GM19397 (cell line): ENCODE measurements at regions not wholly inside any gene's neighbourhood (a gene's known extent, or its start where the extent isn't known, plus 50 kb on each side); places are given as distances from the start of the nearest gene placed in this dataset.

Experiments used
- ATAC-seq: cut with Tn5 transposase; IDR thresholded peaks from one replicate; pipeline ENCODE4 v1.9.1; 2021; ENCODE audit warnings: mild to moderate bottlenecking, moderate library complexity; ENCODE audit not compliant: unreplicated experiment

DNA sequence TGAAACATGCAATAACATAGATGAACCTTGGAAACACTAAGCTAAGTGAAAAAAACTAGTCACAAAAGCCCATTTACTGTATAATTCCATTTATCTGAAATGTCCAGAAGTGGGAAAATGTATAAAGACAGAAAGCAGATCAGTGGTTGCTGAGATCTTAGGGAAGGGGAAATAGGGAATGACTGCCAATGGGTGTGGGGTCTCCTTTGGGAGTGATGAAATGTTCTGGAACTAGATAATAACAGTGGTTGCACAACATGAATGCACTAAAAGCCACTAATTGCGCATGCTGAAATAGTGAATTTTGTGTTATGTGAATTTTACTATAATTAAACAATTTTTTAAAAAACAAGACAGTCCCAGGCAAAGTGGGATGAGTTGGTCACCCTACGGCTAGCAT lies 472.8 kb downstream of the CCDC171 start:
- ATAC-seq, result no peak

DNA sequence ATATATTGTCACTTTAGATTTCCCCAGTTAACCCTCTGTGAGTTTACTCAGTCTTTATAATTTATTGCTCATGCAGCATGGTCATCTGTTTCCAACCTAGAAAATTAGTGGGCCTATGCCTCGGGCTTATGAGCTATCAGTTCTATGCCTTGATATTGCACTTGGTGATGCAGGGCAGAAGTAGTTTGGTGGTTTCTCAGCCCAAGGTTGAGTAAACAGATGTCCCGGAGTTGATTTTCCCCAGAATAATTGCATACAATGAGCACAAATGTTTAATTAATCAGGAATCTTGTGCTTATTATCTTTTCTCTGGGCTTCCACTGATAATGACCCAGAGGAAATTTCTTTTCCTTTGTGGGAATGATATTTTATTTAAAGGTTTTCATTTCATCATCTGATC lies 474.0 kb downstream of the CCDC171 start:
- ATAC-seq, result no peak

DNA sequence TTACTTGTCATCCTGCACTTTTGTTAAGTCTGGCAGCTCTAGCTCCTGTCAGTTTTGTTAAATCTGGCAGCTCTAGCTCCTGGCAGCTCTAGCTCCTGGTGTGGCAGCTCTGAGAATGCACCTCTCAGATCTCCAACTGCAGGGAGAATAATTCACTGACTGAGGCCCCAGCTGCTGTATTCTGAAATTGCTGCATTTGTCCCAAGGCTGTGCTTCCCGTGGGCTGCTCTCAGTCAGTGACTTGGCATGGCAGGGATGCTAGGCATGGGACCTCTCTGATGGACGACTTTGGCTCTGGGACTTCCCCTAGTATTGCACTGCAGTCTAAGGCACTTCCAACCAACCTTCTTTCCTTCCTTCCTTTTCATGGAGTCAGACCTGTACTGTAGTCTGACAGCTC lies 475.7 kb downstream of the CCDC171 start:
- ATAC-seq, result no peak

DNA sequence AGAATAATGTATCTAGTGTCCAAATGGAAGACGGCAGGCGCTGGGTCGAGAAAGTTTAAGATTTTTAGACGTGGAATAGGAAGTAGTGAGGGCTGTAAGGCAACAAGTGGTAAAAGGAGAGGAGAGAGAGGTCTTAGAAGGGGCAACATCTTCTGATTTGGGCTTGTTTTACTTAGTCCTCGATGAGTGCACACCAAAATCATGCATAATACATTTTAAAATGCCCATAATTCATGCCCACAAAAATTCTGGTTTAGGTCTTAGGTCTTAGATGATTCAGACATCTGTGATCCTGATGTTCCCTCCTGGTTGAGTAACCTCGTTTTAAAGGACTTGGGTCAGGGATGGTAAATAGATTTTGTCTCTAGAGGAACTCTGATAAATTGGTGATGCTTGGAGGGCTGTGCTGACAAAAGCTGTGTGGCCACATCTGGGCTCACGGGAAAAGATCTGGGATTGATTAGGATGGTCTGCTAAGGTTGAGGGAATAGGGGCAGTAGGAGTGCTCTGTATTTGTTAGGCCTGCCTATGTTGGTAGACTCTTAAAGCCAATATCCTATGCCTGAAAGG lies 476.3 kb downstream of the CCDC171 start:
- no peak for ATAC-seq

DNA sequence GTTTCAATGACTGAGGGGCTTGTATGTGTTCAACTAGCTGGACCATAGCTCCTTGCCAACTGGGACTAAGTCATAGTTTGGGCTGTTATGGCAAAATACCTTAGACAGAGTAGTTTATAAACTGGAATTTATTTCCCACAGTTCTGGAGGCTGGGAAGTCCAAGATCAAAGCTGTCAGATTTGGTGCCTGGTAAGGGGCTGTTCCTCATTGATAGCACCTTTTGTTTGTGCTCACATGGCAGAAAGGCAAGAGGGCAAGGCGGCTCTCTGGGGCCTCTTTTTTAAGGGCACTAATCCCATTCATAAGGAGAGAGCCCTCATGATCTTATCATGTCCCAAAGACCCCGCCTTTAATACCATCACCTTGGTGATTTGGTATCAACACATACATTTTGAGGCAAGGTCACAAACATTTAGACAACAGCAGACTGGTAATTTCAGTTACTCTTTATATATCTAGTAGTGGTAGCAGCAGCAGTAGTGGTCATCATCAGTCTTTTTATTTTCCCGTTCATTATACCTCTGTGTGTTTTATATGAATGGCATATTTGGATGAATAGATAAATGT lies 477.0 kb downstream of the CCDC171 start:
- no peak for ATAC-seq

DNA sequence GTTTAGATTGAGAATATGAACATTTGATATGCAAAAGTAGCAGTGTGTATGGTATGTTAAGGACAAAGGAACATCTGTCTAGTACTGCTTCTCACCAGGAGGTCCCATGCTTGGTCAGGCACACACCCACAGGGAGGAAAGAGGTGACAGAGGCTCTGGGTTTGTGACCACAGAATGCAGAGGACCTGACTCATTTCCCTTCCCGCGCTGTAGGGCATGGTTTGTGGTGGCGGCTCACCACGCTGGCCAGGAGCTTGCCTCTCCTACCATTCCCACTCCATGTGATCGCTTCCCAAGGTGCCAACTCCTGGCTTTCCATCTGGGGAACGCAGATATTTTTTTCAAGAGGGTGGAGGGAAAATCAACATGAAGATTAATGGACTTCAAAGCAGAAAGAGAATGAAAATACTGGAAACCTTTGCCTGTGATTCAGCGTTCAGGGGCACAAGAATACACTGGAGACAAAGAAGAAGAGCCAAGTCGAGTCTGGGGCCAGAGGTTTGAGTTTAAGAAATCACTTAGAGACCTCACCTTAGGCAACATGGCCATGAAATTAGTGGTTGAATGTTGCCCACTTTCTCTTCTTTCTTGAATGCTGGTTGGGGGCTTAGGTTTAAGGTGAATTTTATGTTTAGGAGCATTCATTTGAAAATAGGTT lies 477.8 kb downstream of the CCDC171 start:
- peak; percentile 93 for ATAC-seq

DNA sequence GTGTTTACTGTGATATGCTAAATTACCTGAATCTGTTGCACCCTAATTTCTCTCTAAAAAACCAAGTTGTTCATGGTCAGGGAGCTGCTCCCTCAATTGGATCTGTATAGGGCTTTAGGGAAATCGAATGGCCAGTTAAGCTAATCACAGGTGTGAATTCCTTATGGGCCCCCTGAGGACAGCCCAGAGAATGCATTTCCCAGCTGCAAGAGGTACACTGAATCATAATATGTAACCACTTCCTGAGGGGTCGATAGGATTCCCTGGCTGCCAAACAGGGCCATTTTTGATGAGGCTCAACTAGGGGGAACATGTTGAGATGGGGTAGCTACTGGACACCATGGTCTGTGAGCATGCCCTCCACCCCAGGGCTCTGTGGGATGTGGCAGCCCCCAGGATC lies 478.6 kb downstream of the CCDC171 start:
- ATAC-seq, result no peak

DNA sequence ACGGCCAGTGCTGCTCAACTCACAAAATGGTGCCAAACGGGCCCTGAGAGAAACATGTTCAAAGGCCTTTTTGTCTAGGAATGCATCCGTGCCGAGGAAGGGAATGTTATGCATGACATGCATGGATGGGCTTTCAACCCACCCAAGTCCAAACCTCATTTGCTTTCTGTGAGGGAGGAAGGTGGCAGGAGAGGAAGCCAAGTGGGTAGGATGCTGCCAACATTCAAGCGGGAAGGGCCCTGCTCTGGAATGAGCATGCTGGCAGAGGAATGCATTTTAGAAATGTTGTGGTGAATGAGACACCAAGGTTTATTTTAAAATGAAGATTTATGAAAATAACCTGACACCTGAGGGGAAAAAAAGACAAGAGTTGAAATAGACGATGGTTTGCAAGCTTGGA lies 479.1 kb downstream of the CCDC171 start:
- ATAC-seq, result no peak

DNA sequence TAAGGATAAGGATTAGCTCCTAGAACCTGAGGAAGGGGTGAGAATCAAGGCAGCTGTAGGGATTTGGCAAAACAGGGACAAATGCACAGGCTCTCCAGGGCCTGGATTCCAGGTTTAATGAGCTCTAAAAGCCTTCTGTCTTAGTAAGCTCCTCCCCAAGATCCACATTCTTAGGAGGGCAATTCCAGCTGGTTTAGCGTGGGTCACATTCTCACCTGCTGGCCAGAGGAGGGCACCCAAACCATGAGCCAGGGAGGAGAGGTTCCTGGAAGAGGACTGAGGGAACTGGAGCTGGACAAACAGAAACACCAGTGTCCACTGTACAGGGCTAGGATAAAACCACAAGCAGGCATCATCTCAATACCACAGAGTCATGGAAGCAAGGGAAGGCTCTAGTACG lies 480.0 kb downstream of the CCDC171 start:
- no peak for ATAC-seq

DNA sequence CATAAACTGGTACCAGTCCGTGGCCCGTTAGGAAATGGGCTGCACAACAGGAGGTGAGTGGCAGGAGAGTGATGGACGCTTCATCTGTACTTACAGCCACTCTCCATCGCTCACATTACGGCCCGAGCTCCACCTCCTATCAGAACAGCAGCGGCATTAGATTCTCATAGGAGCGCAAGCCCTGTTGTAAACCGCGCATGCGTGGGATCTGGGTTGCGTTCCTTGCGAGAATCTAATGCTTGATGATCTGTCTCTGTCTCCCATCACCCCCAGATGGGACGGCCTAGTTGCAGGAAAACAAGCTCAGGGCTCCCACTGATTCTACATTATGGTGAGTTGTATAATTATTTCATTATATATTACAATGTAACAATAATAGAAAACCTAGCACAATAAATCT lies 480.4 kb downstream of the CCDC171 start:
- no peak for ATAC-seq

DNA sequence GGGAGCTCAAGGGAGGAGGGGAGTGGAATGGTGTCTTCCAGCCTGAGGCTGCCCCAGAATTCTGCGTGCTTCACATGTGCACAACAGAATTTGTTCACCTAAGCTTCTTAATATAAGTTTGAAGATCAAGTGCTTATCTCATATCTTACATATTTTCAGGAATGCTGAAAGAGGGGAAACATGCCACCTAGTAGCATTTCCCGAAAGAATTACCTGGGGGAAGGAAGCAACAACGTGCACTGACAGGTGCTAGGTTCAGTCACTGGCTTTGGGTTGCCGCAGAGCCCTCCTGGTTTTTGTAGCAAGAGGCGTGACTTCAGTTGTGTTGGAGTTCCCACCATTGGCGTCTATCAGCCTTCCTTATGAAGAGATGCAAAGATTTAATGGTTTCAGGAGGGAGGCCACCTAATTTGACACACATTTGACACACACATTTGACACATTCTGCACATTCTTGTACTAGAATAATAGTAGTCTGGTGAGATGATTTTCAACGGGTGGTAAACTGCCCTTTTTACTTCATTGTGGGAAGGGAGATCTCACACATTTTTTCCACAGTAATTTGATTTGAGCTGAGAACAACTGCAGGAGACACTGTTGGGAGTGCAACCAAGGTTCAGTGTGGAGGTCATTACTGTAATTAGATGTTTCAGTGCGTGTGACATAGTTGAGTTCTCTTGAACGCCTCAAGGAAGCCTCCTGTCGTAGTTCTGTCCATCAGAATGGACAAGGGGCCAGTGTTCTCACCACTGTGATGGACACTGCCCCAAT lies 481.3 kb downstream of the CCDC171 start:
- no peak for ATAC-seq

DNA sequence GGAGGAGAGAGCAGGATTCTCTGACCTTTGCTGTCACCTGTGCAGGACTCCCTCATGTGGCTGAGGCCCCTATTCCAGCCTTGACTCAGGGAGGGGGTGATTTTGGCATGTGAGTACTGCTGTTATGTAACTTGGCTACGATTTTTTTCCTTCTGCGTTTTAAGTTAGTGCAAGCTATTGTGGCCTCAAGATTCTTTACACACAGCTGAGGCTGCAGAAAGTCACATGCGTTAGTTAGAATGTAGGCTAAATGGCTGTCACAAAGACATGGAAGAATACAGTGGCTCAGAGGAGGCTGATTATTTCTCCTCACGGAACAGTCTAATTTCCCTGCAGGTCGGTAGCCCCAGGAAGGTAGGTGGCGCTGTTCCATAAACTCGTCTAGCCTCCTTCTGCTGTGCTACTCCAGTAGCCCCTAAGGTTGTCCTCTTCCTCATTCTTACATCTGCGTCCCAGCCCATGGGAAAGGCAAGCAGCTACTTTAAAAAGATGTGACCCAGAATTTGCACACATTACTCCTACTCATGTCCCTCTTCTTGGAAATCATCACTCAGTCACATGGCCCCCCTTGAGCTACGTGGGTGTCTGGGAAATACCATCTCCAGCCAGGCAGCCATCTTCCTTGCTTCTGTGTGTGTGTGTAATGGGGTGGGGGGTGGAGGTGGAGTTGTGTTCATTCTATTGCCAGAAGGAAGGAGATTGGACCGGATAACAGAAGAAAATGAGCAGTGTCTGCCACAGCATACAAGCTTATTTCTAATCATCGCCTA lies 486.6 kb downstream of the CCDC171 start:
- no peak for ATAC-seq

DNA sequence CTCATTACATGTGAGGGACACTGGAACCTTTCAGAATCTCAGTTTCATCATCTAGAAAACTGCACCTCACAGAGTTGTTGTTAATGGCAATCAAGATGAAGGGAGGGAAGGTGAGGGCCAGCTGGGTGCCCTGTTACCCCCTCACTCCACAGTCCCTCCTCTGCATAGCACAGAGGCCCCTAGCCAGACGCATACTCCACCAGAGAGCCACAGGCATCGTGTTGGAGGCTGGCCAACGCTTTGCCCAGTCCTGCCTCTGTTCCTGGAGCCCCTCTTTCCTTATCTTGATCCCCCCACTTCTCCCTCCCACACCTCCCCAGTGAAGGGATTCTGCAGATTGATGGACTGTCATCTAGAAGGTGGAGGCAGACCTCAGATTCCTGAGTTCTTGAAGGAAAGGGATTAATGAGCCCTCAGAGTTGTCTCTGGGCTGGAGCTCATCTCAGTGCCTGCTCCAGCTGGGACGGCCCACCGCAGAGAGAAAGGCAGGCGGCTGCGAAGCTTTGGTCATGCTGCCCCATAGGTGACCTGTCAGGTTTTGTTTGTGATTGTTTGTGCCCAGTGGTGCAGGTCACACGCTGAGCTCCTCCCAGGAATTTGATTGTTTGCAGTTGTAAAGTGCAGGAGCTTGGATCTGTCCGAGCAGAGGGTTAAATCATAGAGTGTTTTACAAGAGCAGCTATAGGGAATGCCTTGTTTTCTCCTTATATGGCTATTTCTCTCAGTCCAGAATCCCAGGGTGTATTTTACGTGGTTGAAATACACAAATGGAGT lies 487.3 kb downstream of the CCDC171 start:
- no peak for ATAC-seq

DNA sequence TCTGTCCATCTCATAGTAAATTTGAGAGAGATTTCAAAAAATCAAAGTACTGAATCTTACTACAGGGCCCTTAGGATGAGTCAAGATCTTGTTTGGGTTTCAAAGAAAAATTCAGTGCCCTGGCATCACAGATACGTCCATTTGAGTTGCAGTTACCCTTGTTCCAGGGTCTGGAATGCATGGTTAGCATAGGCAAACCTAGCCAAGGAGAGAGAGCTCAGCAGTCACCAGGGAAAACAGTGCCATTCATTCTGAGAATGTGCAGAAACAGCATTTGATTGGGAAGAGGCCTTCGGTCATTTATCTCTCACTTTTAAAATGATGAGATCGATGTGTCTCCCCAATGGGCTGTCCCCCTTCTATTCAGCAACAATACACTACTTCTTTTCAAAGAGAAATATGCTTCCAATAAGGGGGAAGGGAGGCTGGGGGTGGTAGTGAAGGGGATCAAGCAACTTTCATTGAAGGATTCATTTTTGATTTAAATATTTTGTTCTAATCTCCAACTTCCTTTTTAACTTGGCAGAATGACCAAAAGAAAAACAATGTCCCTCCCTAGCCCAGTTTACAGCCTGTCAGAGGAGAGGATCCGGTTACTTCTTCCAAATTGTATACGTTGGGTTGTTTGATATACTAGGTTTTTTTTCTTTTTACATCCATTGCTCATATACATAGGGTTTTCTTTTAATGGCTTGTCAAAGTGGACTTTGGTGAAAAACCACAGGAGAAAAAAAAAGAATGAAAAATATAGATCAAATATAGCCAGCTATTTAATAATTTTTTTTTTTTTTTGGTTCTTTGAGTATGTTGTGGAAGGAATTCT lies 491.1 kb downstream of the CCDC171 start:
- ATAC-seq, result no peak

DNA sequence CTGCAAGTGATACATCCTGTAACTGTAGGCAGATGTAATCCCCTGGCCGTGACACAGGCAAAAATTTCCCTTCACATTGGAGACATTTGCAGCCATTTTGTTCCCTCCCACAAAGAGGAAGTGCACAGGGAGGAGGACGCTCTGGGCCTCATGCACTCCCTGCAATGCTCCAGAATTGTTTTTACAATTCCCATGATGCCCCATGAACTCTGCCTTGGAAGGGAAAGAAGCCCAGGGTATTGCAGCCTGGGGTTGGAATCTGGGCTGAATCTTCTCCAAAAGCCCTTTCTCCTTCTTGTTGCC lies 491.7 kb downstream of the CCDC171 start:
- no peak for ATAC-seq

DNA sequence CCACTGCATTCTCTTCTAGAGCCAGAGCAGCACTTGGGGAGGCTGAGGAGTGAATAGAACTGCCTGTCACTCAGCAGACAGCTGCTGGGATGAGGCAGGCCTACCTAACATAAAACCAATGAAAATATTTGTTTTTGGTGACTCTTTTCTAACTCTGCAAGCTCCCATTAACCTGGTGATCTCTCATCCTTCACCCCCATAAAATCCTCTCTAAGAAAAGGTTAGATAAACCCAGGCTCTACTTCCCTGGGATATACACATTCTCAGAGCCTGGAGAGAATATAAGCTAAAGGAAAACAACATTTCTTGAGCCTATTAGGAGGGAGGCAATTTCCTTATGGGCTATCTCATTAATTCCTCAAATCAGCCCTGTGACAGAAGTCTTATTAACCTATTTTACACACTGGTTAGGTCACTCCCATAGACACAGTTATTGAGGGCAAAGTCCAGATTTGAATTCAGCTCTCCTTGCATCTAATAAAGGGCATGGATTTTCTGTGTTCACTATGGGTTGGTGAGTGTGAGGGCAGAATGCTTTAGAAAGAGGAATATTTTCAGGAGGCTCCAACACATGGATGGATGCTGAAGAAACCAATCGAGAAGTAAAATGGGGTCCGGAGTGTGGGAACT lies 492.9 kb downstream of the CCDC171 start:
- no peak for ATAC-seq

DNA sequence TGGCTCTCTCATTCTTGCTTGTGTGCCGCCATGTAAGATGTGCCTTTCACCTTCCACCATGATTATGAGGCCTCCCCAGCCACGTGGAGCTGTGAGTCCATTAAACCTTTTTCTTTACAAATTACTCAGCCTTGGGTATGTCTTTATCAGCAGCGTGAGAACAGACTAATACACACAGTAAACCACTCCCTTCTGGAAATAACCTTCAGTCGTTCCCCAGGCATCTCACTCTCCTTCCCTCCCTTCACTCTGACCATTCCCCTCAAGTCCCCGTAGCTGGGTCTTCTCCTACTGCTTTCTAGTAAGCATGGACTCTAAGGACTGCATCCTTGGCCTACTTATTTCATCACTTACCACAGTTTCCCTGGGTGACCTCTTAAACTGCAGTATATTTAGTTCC lies 493.9 kb downstream of the CCDC171 start:
- ATAC-seq, result no peak

DNA sequence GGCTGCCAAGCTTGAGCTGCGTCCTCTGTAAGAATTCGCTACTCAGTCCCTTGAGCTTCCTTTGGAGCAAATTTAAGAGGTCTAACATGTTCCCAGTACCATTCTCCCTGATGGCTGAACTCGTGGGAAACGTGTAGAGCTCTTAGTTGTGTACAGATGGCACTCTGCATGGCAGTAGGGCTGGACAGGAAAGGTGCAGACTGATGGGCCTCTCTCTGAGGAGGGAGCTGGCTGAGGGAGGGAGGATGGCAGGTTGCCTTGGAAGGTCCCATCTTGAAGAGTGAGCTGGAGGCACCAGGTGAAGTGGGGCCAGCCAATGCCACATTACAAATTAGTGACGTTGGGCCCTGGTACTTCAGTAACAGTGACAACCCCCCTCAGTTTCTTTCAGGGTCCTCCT lies 495.3 kb downstream of the CCDC171 start:
- ATAC-seq, result no peak

DNA sequence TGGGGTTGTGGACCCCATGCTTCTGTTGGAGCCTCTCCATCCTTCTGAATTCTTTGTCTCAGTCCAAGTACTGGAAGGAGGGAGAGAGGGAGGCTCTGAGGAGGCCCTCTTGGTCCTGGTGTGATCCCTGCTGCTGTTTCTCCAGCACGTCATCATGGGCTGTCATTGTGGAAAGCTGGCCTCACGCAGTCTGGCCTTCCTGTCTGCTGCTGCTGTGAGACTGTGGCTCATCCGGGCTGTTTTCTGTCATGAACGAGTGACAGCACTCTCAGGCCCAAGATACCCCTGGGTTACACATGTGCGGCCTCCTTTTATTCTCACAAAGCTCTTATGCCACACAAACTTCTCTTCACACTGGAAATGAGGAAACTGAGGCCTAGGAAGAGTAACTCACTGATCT lies 499.3 kb downstream of the CCDC171 start:
- no peak for ATAC-seq
